ENCODE measurements at regions not wholly inside any gene's neighbourhood (a gene's known extent, or its start where the extent isn't known, plus 50 kb on each side); places are given as distances from the start of the nearest gene placed in this dataset.

DNA sequence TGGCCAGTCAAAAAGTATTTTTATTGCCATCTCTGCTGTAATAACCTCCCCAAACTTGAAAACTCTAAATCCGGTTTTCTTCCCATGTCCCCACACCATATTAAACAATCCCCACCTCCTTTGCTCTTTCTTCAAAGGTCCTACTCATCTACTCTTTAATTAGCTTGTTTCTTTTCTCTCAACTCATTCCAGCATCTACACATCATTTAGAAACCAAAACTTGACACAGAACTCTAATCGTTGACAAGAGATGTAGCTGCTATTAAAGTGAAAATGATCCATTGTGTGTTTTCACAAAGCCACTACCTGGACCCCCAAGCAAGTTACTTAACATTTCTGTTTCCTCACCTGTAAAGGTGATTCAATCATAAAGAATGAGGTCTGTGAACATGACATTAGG, 436.3 kb upstream of the NPVF start:
- TF ChIP-seq, protein P1, sequence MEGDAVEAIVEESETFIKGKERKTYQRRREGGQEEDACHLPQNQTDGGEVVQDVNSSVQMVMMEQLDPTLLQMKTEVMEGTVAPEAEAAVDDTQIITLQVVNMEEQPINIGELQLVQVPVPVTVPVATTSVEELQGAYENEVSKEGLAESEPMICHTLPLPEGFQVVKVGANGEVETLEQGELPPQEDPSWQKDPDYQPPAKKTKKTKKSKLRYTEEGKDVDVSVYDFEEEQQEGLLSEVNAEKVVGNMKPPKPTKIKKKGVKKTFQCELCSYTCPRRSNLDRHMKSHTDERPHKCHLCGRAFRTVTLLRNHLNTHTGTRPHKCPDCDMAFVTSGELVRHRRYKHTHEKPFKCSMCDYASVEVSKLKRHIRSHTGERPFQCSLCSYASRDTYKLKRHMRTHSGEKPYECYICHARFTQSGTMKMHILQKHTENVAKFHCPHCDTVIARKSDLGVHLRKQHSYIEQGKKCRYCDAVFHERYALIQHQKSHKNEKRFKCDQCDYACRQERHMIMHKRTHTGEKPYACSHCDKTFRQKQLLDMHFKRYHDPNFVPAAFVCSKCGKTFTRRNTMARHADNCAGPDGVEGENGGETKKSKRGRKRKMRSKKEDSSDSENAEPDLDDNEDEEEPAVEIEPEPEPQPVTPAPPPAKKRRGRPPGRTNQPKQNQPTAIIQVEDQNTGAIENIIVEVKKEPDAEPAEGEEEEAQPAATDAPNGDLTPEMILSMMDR (IDR thresholded peaks at IDR 0.05; ENCODE audit: extremely low read depth in 1 of 2, insufficient read depth in 1 of 2, low read depth in 1 of 2, low read length in 2 of 2) = no peak
- TF ChIP-seq JUN (IDR thresholded peaks at IDR 0.05; ENCODE audit: borderline replicate concordance, insufficient read depth, insufficient read length, low read depth) (no peak), POLR2AphosphoS5 (IDR thresholded peaks at IDR 0.05; ENCODE audit: insufficient read depth, low read depth, low read length) (no peak), POLR2A (IDR thresholded peaks at IDR 0.05; ENCODE audit: low read depth, low read length) (no peak), EZH2 (IDR thresholded peaks at IDR 0.05; ENCODE audit: borderline replicate concordance, low read depth, low read length, severe bottlenecking) (no peak), MYC (IDR thresholded peaks at IDR 0.05; ENCODE audit: low read depth, low read length) (no peak)
- TF ChIP-seq, protein P2, sequence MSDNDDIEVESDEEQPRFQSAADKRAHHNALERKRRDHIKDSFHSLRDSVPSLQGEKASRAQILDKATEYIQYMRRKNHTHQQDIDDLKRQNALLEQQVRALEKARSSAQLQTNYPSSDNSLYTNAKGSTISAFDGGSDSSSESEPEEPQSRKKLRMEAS (IDR thresholded peaks at IDR 0.05; ENCODE audit: insufficient read depth, insufficient read length) = no peak
